ENCODE measurements at regions not wholly inside any gene's neighbourhood (a gene's known extent, or its start where the extent isn't known, plus 50 kb on each side); places are given as distances from the start of the nearest gene placed in this dataset.

DNA sequence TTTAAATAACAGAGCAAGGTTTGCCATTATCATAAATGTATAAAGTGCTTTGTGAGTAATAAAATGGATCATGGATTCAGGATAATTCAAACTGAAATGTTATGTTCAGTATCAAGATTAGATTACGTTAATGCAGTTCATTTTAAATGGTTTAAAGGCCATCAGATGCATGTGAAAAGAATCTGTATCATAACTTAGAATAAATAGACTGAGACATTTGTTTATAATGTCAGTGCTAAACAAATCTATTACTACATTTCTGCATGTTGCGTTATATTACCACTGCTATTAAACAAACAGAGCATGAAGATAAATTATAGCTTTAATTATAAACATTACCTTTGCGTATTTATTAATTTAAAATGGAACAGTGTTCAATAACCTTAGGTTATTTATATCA is 160.2 kb downstream of the TOX3 start:
- no peak for ATAC-seq (ENCODE audit: insufficient read depth, low FRiP score)
- TF ChIP-seq, protein P1, sequence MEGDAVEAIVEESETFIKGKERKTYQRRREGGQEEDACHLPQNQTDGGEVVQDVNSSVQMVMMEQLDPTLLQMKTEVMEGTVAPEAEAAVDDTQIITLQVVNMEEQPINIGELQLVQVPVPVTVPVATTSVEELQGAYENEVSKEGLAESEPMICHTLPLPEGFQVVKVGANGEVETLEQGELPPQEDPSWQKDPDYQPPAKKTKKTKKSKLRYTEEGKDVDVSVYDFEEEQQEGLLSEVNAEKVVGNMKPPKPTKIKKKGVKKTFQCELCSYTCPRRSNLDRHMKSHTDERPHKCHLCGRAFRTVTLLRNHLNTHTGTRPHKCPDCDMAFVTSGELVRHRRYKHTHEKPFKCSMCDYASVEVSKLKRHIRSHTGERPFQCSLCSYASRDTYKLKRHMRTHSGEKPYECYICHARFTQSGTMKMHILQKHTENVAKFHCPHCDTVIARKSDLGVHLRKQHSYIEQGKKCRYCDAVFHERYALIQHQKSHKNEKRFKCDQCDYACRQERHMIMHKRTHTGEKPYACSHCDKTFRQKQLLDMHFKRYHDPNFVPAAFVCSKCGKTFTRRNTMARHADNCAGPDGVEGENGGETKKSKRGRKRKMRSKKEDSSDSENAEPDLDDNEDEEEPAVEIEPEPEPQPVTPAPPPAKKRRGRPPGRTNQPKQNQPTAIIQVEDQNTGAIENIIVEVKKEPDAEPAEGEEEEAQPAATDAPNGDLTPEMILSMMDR (IDR thresholded peaks at IDR 0.05; ENCODE audit: control extremely low read depth, extremely low read depth): no peak
- 76 to 86% methylated on average over 3 of the region's 3 CpGs for WGBS, 2 donors

DNA sequence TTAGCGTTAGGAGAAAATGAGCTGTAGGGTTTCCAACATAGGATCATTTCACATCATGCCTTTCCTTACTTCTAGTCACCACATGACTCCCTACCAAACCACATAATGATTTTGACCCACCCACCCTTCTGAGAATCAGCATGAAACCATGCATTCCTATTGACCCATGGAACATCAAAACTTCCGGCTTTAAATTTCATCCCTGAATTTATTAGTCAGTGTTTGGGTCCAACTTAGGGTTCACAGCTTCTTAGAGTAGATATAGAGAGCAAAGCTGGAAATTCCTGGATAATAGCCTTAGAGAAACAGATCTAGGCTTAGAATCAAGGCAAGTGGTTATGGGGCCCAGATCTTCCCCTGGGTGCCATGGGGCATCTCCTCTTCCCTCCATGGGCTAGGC is 162.6 kb downstream of the TOX3 start:
- ATAC-seq (ENCODE audit: insufficient read depth, low FRiP score) (no peak), DNase-seq (no peak)
- Histone ChIP-seq H3K4me3 (no peak overlapping the region), H3K27ac (ENCODE audit: low read depth in 1 of 2, low read length in 1 of 2) (no peak overlapping the region), H3K9me3 (ENCODE audit: control insufficient read depth in 4 of 4, insufficient read depth in 3 of 4, low read length in 3 of 4) (peaks cover 0 to 2% (median 0%) of the 10 kb centered on the region in 4 donors), H3K36me3 (ENCODE audit: control insufficient read depth in 4 of 4, insufficient read depth in 4 of 4, low read length in 4 of 4) (no peaks in the 10 kb centered on the region), H3K4me1 (ENCODE audit: control insufficient read depth in 5 of 5, insufficient read depth in 5 of 5, low read length in 5 of 5) (peaks cover 0 to 16% (median 8%) of the 10 kb centered on the region in 5 donors), H3K27me3 (ENCODE audit: control insufficient read depth in 3 of 3, insufficient read depth in 3 of 3, low read length in 2 of 3) (no peaks in the 10 kb centered on the region), H3K9ac (ENCODE audit: insufficient read depth in 1 of 2, low read length in 2 of 2) (no peak overlapping the region)
- 95 to 98% methylated on average over 2 of the region's 2 CpGs for WGBS, 2 donors
- TF ChIP-seq, protein P1 (IDR thresholded peaks at IDR 0.05; ENCODE audit: control extremely low read depth, extremely low read depth): no peak

More for the DNA sequence above, 160.2 kb downstream of the TOX3 start:
- H3K27ac ChIP-seq (ENCODE audit: low read depth in 1 of 2, low read length in 1 of 2): no peak overlapping the region
- DNase-seq: no peak
- H3K36me3 ChIP-seq (ENCODE audit: control insufficient read depth in 4 of 4, insufficient read depth in 4 of 4, low read length in 4 of 4): no peaks in the 10 kb centered on the region
- peaks cover 0 to 2% (median 0%) of the 10 kb centered on the region in 4 donors for H3K9me3 ChIP-seq (ENCODE audit: control insufficient read depth in 4 of 4, insufficient read depth in 3 of 4, low read length in 3 of 4)
- H3K27me3 ChIP-seq (ENCODE audit: control insufficient read depth in 3 of 3, insufficient read depth in 3 of 3, low read length in 2 of 3): no peaks in the 10 kb centered on the region
- no peak overlapping the region for H3K9ac ChIP-seq (ENCODE audit: insufficient read depth in 1 of 2, low read length in 2 of 2)
- H3K4me3 ChIP-seq: no peak overlapping the region
- peaks cover 0 to 16% (median 8%) of the 10 kb centered on the region in 5 donors for H3K4me1 ChIP-seq (ENCODE audit: control insufficient read depth in 5 of 5, insufficient read depth in 5 of 5, low read length in 5 of 5)

DNA sequence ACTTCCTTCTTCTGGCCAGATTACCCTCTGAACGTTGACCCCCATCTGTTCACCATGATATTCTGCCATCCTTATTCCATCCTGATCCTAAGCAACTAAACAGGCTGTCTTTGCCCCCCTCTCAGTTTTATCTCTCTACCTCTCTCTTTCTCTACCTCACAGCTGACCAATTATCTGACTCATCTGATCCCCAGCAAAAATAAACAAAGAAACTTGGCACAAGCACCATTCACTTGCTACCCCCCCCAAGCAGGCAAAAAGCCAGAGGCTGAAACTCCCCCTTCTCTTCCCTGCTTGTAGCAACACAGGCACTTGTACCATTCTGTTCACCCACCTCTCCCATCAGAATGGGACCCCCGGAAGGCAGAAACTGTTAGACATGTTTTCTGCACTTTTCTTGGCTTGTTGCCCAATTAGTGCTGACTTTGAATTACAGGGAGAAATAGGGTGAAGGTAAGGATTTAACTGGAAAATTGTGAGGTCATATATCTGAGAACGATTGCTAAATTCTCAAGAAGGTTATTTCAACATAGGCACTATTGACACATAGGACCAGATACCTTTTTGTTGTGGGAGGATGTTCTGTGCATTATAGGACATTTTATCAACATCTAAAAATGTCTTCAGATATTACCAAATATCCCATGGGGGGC is 163.2 kb downstream of the TOX3 start:
- H3K9ac ChIP-seq (ENCODE audit: insufficient read depth in 1 of 2, low read length in 2 of 2): no peak overlapping the region
- H3K4me3 ChIP-seq: no peak overlapping the region
- 44 to 51% methylated on average over 3 of the region's 3 CpGs for WGBS, 2 donors
- TF ChIP-seq, protein P1 (IDR thresholded peaks at IDR 0.05; ENCODE audit: control extremely low read depth, extremely low read depth): no peak
- peaks cover 0 to 3% (median 0%) of the 10 kb centered on the region in 4 donors for H3K9me3 ChIP-seq (ENCODE audit: control insufficient read depth in 4 of 4, insufficient read depth in 3 of 4, low read length in 3 of 4)
- DNase-seq (no peak), ATAC-seq (ENCODE audit: insufficient read depth, low FRiP score) (no peak)
- peaks cover 0 to 16% (median 8%) of the 10 kb centered on the region in 5 donors for H3K4me1 ChIP-seq (ENCODE audit: control insufficient read depth in 5 of 5, insufficient read depth in 5 of 5, low read length in 5 of 5)
- no peaks in the 10 kb centered on the region for H3K36me3 ChIP-seq (ENCODE audit: control insufficient read depth in 4 of 4, insufficient read depth in 4 of 4, low read length in 4 of 4)
- H3K27me3 ChIP-seq (ENCODE audit: control insufficient read depth in 3 of 3, insufficient read depth in 3 of 3, low read length in 2 of 3): no peaks in the 10 kb centered on the region
- H3K27ac ChIP-seq (ENCODE audit: low read depth in 1 of 2, low read length in 1 of 2): no peak overlapping the region

All from lung (tissue), 11 donors.